HG02884 (cell line): ENCODE measurements at regions not wholly inside any gene's neighbourhood (a gene's known extent, or its start where the extent isn't known, plus 50 kb on each side); places are given as distances from the start of the nearest gene placed in this dataset.

Experiments
- ATAC-seq: cut with Tn5 transposase; IDR thresholded peaks from one replicate; pipeline ENCODE4 v1.9.1; 2021; ENCODE audit warnings: mild to moderate bottlenecking, moderate library complexity; ENCODE audit not compliant: unreplicated experiment

DNA sequence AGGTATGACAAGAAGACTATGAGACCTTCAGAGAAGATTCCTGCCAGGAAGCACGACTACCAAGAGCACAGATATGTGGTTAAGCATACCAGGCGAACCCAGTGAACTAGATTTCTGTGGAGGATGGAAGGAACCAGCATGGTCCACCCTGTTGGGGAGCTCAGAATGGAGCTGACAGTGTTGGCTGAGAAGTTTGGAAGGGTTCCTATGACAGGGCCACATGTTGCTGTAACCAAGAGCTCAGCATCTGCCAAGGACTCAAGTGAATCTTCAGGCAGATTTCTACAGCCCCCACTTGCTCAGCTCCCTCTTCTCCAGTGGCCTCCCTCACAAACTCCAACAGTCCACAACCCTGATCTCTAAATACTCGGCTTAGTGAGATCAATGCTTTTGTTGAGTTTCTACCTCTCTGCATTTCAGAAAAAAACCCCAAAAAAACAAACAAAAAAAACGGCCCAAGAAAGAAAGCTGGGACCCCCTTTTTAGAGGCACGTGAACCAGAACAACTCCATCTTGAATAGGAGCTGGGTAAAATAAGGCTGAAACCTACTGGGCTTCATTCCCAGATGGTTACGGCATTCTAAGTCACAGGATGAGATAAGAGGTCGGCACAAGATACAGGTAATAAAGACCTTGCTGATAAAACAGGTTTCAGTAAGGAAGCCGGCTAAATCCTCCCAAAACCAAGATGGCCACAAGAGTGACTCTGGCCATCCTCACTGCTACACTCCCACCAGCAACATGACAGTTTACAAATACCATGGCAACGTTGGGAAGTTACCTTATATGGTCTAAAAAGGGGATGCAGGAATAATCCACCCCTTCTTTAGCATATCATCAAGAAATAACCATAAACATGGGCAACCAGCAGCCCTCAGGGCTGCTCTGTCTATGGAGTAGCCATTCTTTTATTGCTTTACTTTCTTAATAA lies 691.1 kb downstream of the UQCRFS1 start:
- no peak for ATAC-seq

- no peak for ATAC-seq
These were observed 691.9 kb downstream of the UQCRFS1 start for GRCh38 chr19:28520998-28521568.

DNA sequence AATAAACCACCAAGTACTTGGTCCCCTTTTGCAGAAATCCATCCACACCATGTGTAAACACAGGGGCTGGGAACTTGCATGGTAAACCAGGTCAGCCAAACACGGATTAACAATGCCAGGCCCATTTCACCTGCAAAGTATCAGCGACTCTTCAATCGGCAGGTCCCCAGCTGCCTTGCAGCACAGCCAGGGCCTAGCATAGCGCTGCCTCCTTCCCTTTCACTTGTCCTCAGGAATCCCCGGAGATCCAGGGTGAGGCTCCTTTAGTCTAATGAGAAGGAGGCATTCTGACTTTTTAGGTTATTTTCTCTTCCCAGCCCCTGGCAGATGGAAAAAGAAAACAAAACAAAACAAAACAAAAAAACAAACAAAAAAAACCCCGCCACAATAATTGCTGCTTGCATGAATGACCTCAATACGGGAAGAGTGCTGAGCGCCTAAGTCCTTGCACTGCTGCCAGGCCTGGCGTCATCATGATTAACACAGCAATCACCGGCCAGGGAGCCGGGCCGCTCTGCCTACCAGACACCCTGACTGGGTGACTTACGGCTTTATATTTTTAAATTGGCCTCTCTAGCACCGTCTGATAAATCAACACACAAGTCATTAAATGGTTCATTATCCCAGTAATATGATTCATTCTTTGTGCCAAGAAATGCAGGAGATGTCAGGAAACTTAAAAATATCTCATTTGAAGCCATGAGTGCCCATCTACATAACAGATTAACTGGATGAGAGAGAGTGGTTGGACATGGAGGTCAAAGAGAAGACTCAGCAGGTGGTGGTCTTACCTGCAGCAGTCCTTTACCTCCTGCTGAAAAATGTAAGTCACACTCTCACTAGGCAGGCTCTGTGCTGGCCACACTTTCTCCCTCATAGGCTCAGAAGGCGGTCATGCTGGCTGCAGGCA lies 692.7 kb downstream of the UQCRFS1 start:
- ATAC-seq: no peak

GRCh38 chr19:28519218-28519779 lies 693.7 kb downstream of the UQCRFS1 start:
- no peak for ATAC-seq

- ATAC-seq: no peak
These were observed 696.5 kb downstream of the UQCRFS1 start for GRCh38 chr19:28516415-28516872.

- ATAC-seq: no peak
These were observed 698.8 kb downstream of the UQCRFS1 start for GRCh38 chr19:28514166-28514565.

- ATAC-seq: no peak
These were observed 701.3 kb downstream of the UQCRFS1 start for GRCh38 chr19:28511655-28512054.

- no peak for ATAC-seq
These were observed 703.7 kb downstream of the UQCRFS1 start for GRCh38 chr19:28509079-28509895.

DNA sequence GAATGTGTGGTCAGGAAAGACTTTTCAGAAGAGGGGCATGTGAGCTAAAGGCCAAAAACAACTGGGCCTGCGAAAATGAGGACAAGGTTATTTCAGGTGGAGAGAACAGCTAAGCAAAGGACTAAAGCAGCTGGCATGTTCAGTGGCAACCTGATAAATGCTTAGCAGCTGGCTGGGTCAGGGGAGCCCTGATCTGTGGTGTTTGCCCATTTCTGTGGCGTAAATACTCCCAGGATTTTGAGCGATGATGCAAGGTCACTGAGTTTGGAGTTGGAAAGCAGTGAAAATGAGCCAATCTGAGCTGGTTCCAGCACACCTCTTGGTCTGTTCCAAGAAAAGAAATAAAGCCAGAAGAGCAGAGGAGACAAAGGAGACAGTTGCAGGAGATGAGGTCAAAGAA lies 704.3 kb downstream of the UQCRFS1 start:
- ATAC-seq: no peak

DNA sequence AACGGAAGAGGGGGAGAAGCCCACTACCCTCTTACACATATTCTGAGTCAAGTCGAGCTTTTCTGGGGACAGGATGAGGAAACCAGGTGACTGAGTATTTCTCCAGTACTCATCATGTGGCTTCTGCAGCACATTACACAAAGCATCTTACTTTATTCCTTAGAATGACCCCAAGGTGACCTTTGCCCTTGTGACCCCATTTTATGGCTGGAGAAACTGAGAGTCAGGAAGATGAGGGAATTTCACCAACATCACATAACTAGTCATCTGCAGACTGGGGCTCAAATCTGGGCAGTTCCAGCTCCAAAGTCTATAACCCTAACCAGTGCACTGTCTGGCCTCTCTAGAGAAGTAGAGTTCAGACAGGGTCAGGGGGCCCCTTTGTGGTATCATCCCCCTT lies 707.0 kb downstream of the UQCRFS1 start:
- no peak for ATAC-seq

DNA sequence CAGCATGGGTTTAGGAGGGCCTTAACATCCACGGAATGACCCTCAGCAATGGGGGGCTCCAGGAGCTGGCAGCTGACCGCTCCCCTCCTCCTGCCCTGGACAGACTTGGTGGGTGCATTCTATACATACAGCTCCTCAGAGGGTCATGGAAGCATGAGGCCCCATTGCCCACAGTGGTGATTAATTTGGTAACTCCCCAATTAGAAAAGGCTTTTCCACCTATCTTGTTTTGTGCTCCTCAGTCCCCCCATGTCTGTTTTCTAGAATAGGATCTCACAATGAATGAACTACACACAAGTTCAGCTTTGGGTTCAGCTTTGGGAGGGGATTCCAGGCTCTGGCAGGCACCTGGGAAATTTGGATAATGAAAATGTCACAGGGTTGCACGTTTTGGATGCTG lies 707.8 kb downstream of the UQCRFS1 start:
- ATAC-seq: no peak

- no peak for ATAC-seq
These were observed 708.2 kb downstream of the UQCRFS1 start for GRCh38 chr19:28504727-28505126.

GRCh38 chr19:28504139-28504538 lies 708.8 kb downstream of the UQCRFS1 start:
- no peak for ATAC-seq

- no peak for ATAC-seq
These were observed 709.8 kb downstream of the UQCRFS1 start for GRCh38 chr19:28502879-28503734.

- ATAC-seq: no peak
These were observed 711.0 kb downstream of the UQCRFS1 start for GRCh38 chr19:28501976-28502375.

- ATAC-seq: no peak
These were observed 711.8 kb downstream of the UQCRFS1 start for GRCh38 chr19:28500982-28501630.

- no peak for ATAC-seq
These were observed 712.7 kb downstream of the UQCRFS1 start for GRCh38 chr19:28500296-28500695.

GRCh38 chr19:28498404-28498976 lies 714.5 kb downstream of the UQCRFS1 start:
- ATAC-seq: no peak
